ENCODE measurements at regions not wholly inside any gene's neighbourhood (a gene's known extent, or its start where the extent isn't known, plus 50 kb on each side); places are given as distances from the start of the nearest gene placed in this dataset.

GRCh38 chr16:60302676-60303075 is 1568.6 kb upstream of the GOT2 start:
- TF ChIP-seq TAF1 (IDR thresholded peaks at IDR 0.05; ENCODE audit: borderline replicate concordance, insufficient read depth, low read length) (no peak), POLR2AphosphoS5 (IDR thresholded peaks at IDR 0.05; ENCODE audit: low read depth, low read length) (no peak)
- TF ChIP-seq, protein P1, sequence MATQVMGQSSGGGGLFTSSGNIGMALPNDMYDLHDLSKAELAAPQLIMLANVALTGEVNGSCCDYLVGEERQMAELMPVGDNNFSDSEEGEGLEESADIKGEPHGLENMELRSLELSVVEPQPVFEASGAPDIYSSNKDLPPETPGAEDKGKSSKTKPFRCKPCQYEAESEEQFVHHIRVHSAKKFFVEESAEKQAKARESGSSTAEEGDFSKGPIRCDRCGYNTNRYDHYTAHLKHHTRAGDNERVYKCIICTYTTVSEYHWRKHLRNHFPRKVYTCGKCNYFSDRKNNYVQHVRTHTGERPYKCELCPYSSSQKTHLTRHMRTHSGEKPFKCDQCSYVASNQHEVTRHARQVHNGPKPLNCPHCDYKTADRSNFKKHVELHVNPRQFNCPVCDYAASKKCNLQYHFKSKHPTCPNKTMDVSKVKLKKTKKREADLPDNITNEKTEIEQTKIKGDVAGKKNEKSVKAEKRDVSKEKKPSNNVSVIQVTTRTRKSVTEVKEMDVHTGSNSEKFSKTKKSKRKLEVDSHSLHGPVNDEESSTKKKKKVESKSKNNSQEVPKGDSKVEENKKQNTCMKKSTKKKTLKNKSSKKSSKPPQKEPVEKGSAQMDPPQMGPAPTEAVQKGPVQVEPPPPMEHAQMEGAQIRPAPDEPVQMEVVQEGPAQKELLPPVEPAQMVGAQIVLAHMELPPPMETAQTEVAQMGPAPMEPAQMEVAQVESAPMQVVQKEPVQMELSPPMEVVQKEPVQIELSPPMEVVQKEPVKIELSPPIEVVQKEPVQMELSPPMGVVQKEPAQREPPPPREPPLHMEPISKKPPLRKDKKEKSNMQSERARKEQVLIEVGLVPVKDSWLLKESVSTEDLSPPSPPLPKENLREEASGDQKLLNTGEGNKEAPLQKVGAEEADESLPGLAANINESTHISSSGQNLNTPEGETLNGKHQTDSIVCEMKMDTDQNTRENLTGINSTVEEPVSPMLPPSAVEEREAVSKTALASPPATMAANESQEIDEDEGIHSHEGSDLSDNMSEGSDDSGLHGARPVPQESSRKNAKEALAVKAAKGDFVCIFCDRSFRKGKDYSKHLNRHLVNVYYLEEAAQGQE (IDR thresholded peaks at IDR 0.05; ENCODE audit: insufficient read depth in 1 of 2, low read depth in 2 of 2, low read length in 2 of 2) = no peak

Measured in PFSK-1 (cell line).